ENCODE measurements at regions not wholly inside any gene's neighbourhood (a gene's known extent, or its start where the extent isn't known, plus 50 kb on each side); places are given as distances from the start of the nearest gene placed in this dataset.
"Not testable (repeated sequence)": the region's sequence is repeated elsewhere in the genome, so short reads cannot be mapped to it uniquely, and the experiment has no call there.

GRCh38 chr3:101120039-101120438, 126.8 kb upstream of the ABI3BP start:
- Mint-ChIP-seq H3K27me3 (ENCODE audit: insufficient read depth, unreplicated experiment) (no peaks in the 10 kb centered on the region), H3K36me3 (ENCODE audit: insufficient read depth, unreplicated experiment) (no peaks in the 10 kb centered on the region), H3K27ac (ENCODE audit: low read depth, unreplicated experiment) (no peak overlapping the region), H3K4me1 (ENCODE audit: insufficient read depth, unreplicated experiment) (peaks cover 15% of the 10 kb centered on the region), H3K4me3 (ENCODE audit: unreplicated experiment) (no peak overlapping the region), H3K9me3 (ENCODE audit: unreplicated experiment) (no peaks in the 10 kb centered on the region)
- no peak for TF ChIP-seq CTCF (IDR thresholded peaks at IDR 0.05; ENCODE audit: unreplicated experiment)
- ChIA-PET CTCF (no interaction called here), POLR2A (interaction anchor here (0.6 to 1.2 kb wide), 2 partner anchors 9 to 93 kb away, joined by 3 read pairs; no protein-coding TSS in a partner anchor)
- TSS peak; percentile 77 for BruUV-seq (replicated peaks)
- intact Hi-C loops (cut with micrococcal nuclease) = no loop called here
- DNase-seq (ENCODE audit: unreplicated experiment) = no peak

GRCh38 chr3:101119535-101119934, 126.3 kb upstream of the ABI3BP start:
- intact Hi-C loops (cut with micrococcal nuclease) = no loop called here
- no peak for TF ChIP-seq CTCF (IDR thresholded peaks at IDR 0.05; ENCODE audit: unreplicated experiment)
- no peaks in the 10 kb centered on the region for H3K9me3 Mint-ChIP-seq (ENCODE audit: unreplicated experiment)
- H3K4me3 Mint-ChIP-seq (ENCODE audit: unreplicated experiment) = no peak overlapping the region
- DNase-seq (ENCODE audit: unreplicated experiment) = peak; percentile 51
- ChIA-PET CTCF (interaction anchor here (0.8 kb wide), 1 partner anchor 8 kb away, joined by 3 read pairs; no protein-coding TSS in a partner anchor), POLR2A (interaction anchor here (0.6 to 1.2 kb wide), 3 partner anchors 10 to 319 kb away, joined by 3 to 4 read pairs (median 3); no protein-coding TSS in a partner anchor)
- no peak overlapping the region for H3K27ac Mint-ChIP-seq (ENCODE audit: low read depth, unreplicated experiment)
- peaks cover 15% of the 10 kb centered on the region for H3K4me1 Mint-ChIP-seq (ENCODE audit: insufficient read depth, unreplicated experiment)
- no peaks in the 10 kb centered on the region for H3K27me3 Mint-ChIP-seq (ENCODE audit: insufficient read depth, unreplicated experiment)
- BruUV-seq (replicated peaks) = no TSS peak
- no peaks in the 10 kb centered on the region for H3K36me3 Mint-ChIP-seq (ENCODE audit: insufficient read depth, unreplicated experiment)

- no TSS peak for BruUV-seq (replicated peaks)
- Mint-ChIP-seq H3K27ac (ENCODE audit: low read depth, unreplicated experiment) (no peak overlapping the region), H3K4me1 (ENCODE audit: insufficient read depth, unreplicated experiment) (peaks cover 13% of the 10 kb centered on the region), H3K27me3 (ENCODE audit: insufficient read depth, unreplicated experiment) (no peaks in the 10 kb centered on the region), H3K36me3 (ENCODE audit: insufficient read depth, unreplicated experiment) (no peaks in the 10 kb centered on the region), H3K9me3 (ENCODE audit: unreplicated experiment) (no peaks in the 10 kb centered on the region), H3K4me3 (ENCODE audit: unreplicated experiment) (no peak overlapping the region)
- DNase-seq (ENCODE audit: unreplicated experiment) = no peak
- intact Hi-C loops (cut with micrococcal nuclease) = no loop called here
- ChIA-PET POLR2A (no interaction called here), CTCF (no interaction called here)
- TF ChIP-seq CTCF (IDR thresholded peaks at IDR 0.05; ENCODE audit: unreplicated experiment) = no peak
Measured at GRCh38 chr3:101117980-101118379, 124.8 kb upstream of the ABI3BP start.

- Mint-ChIP-seq H3K4me1 (ENCODE audit: insufficient read depth, unreplicated experiment) (peaks cover 8% of the 10 kb centered on the region), H3K27me3 (ENCODE audit: insufficient read depth, unreplicated experiment) (no peaks in the 10 kb centered on the region), H3K27ac (ENCODE audit: low read depth, unreplicated experiment) (no peak overlapping the region), H3K9me3 (ENCODE audit: unreplicated experiment) (no peaks in the 10 kb centered on the region), H3K36me3 (ENCODE audit: insufficient read depth, unreplicated experiment) (no peaks in the 10 kb centered on the region), H3K4me3 (ENCODE audit: unreplicated experiment) (no peak overlapping the region)
- ChIA-PET POLR2A (no interaction called here), CTCF (no interaction called here)
- intact Hi-C loops (cut with micrococcal nuclease) = no loop called here
- DNase-seq (ENCODE audit: unreplicated experiment) = no peak
- no TSS peak for BruUV-seq (replicated peaks)
- TF ChIP-seq CTCF (IDR thresholded peaks at IDR 0.05; ENCODE audit: unreplicated experiment) = no peak
Measured at GRCh38 chr3:101117465-101117864, 124.2 kb upstream of the ABI3BP start.

- CTCF ChIA-PET; H3K36me3 Mint-ChIP-seq (ENCODE audit: insufficient read depth, unreplicated experiment); POLR2A ChIA-PET; H3K27ac Mint-ChIP-seq (ENCODE audit: low read depth, unreplicated experiment); BruUV-seq (replicated peaks); H3K4me3 Mint-ChIP-seq (ENCODE audit: unreplicated experiment); DNase-seq (ENCODE audit: unreplicated experiment); H3K4me1 Mint-ChIP-seq (ENCODE audit: insufficient read depth, unreplicated experiment); intact Hi-C loops (cut with micrococcal nuclease); H3K27me3 Mint-ChIP-seq (ENCODE audit: insufficient read depth, unreplicated experiment): not testable (repeated sequence)
- peaks cover 23% of the 10 kb centered on the region for H3K9me3 Mint-ChIP-seq (ENCODE audit: unreplicated experiment)
Measured at GRCh38 chr3:101110295-101110694, 117.1 kb upstream of the ABI3BP start.

Measured in MCF 10A (cell line).